ENCODE measurements at regions not wholly inside any gene's neighbourhood (a gene's known extent, or its start where the extent isn't known, plus 50 kb on each side); places are given as distances from the start of the nearest gene placed in this dataset.

DNA sequence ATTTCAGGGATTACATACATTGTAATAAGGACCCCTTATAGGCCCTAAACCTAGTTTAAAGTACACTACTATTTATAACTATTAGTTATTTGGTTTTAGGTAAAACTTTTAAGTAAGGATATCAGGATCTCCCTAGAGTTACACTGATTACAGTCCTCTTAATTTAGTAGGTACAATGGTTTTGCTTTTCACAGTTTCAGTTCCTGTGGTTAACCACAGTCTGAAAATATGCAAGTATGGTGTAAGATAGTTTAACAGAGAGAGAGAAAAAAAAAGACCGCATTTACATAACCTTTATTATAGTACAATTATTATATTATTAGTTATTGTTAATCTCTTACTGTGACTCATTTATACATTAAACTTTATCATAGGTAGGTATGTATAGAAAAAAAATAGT is 725.3 kb upstream of the PTPRD start:
- Histone ChIP-seq H3K9me3 (ENCODE audit: insufficient read depth, low read depth) (no peaks in the 10 kb centered on the region), H3F3A (ENCODE audit: insufficient read depth, low read depth) (no peaks in the 10 kb centered on the region), H3K4me2 (no peak overlapping the region), H3K4me1 (replicated peaks; ENCODE audit: insufficient read depth) (no peaks in the 10 kb centered on the region), H3K4me3 (no peak overlapping the region), H4K20me1 (ENCODE audit: insufficient read depth) (no peaks in the 10 kb centered on the region), H3K36me3 (ENCODE audit: low read depth) (no peaks in the 10 kb centered on the region), H3K9me2 (ENCODE audit: insufficient read depth) (no peaks in the 10 kb centered on the region), H3K27me3 (ENCODE audit: insufficient read depth, low read depth) (no peaks in the 10 kb centered on the region), H3K27ac (no peak overlapping the region), H3K79me2 (ENCODE audit: low read depth) (no peaks in the 10 kb centered on the region), H2AFZ (no peak overlapping the region)
- ChIA-PET POLR2A (ENCODE audit: unreplicated experiment) (no interaction called here), CTCF (no interaction called here)
- TF ChIP-seq EZH2 (IDR thresholded peaks at IDR 0.05; ENCODE audit: low read depth): no peak
- no peak for TF ChIP-seq CTCF (conservative IDR thresholded peaks at IDR 0.05)
- no TSS peak for BruUV-seq (replicated peaks)
- intact Hi-C loops (cut with micrococcal nuclease; ENCODE audit: unreplicated experiment): no loop called here
- DNase-seq: no peak

- no peak overlapping the region for H3K4me2 ChIP-seq
- TF ChIP-seq CTCF (conservative IDR thresholded peaks at IDR 0.05): no peak
- no peak for TF ChIP-seq EZH2 (IDR thresholded peaks at IDR 0.05; ENCODE audit: low read depth)
- no peaks in the 10 kb centered on the region for H3K4me1 ChIP-seq (replicated peaks; ENCODE audit: insufficient read depth)
- H3K27me3 ChIP-seq (ENCODE audit: insufficient read depth, low read depth): no peaks in the 10 kb centered on the region
- no TSS peak for BruUV-seq (replicated peaks)
- H2AFZ ChIP-seq: no peak overlapping the region
- no peaks in the 10 kb centered on the region for H3K9me3 ChIP-seq (ENCODE audit: insufficient read depth, low read depth)
- no peaks in the 10 kb centered on the region for H3K36me3 ChIP-seq (ENCODE audit: low read depth)
- H3K4me3 ChIP-seq: no peak overlapping the region
- intact Hi-C loops (cut with micrococcal nuclease; ENCODE audit: unreplicated experiment): no loop called here
- H3F3A ChIP-seq (ENCODE audit: insufficient read depth, low read depth): no peaks in the 10 kb centered on the region
- no peaks in the 10 kb centered on the region for H3K79me2 ChIP-seq (ENCODE audit: low read depth)
- POLR2A ChIA-PET (ENCODE audit: unreplicated experiment): no interaction called here
- H3K27ac ChIP-seq: no peak overlapping the region
- DNase-seq: no peak
- CTCF ChIA-PET: no interaction called here
- no peaks in the 10 kb centered on the region for H3K9me2 ChIP-seq (ENCODE audit: insufficient read depth)
- no peaks in the 10 kb centered on the region for H4K20me1 ChIP-seq (ENCODE audit: insufficient read depth)
Measured at GRCh38 chr9:11340654-11341053, 727.9 kb upstream of the PTPRD start.

DNA sequence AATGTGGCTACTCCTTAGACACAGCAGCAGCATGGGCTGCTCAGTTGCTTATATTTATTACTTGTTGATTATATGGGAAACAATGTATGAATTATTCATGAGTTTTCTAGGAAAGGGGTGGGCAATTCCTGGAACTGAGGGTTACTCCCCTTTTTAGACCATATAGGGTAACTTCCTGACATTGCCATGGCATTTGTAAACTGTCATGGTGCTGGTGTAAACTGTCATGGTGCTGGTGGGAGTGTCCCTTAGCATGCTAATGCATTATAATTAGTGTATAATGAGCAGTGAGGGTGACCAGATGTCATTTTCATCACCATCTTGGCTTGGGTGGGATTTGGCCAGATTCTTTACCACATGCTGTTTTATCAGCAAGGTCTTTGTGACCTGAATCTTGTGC is 734.6 kb upstream of the PTPRD start:
- Histone ChIP-seq H3K4me1 (replicated peaks; ENCODE audit: insufficient read depth) (no peaks in the 10 kb centered on the region), H3K9me3 (ENCODE audit: insufficient read depth, low read depth) (no peaks in the 10 kb centered on the region), H3K79me2 (ENCODE audit: low read depth) (no peaks in the 10 kb centered on the region), H3K4me2 (no peak overlapping the region), H3F3A (ENCODE audit: insufficient read depth, low read depth) (no peaks in the 10 kb centered on the region), H3K27me3 (ENCODE audit: insufficient read depth, low read depth) (no peaks in the 10 kb centered on the region), H3K36me3 (ENCODE audit: low read depth) (no peaks in the 10 kb centered on the region), H3K27ac (no peak overlapping the region), H3K4me3 (no peak overlapping the region), H2AFZ (no peak overlapping the region), H4K20me1 (ENCODE audit: insufficient read depth) (no peaks in the 10 kb centered on the region), H3K9me2 (ENCODE audit: insufficient read depth) (no peaks in the 10 kb centered on the region)
- no peak for DNase-seq
- TF ChIP-seq CTCF (conservative IDR thresholded peaks at IDR 0.05): no peak
- TF ChIP-seq EZH2 (IDR thresholded peaks at IDR 0.05; ENCODE audit: low read depth): no peak
- BruUV-seq (replicated peaks): no TSS peak
- ChIA-PET CTCF (no interaction called here), POLR2A (ENCODE audit: unreplicated experiment) (no interaction called here)
- intact Hi-C loops (cut with micrococcal nuclease; ENCODE audit: unreplicated experiment): no loop called here

Measured in PC-9 (cell line).